Suprapubic skin (tissue), 4 donors: ENCODE measurements at regions not wholly inside any gene's neighbourhood (a gene's known extent, or its start where the extent isn't known, plus 50 kb on each side); places are given as distances from the start of the nearest gene placed in this dataset.

Experiments
- EP300 ChIP-seq: sonication (generic); formaldehyde crosslinking; IDR thresholded peaks from one replicate; pipeline ENCODE4 v1.6.1; 2017; ENCODE audit warnings: antibody characterized with exemption
- POLR2A ChIP-seq, 2 donors: fragments of 450-650 bp; IDR thresholded peaks; one replicate each; pipeline ENCODE4 v1.6.1; 2017; ENCODE audit warnings: antibody characterized with exemption in 2 of 2, mild to moderate bottlenecking in 2 of 2, moderate library complexity in 2 of 2
- POLR2AphosphoS5 ChIP-seq, 3 donors: sonication (generic); formaldehyde crosslinking; IDR thresholded peaks; one replicate each; pipeline ENCODE4 v1.6.1; 2017; ENCODE audit warnings: antibody characterized with exemption in 3 of 3
- TF ChIP-seq, protein P1 (sequence below), 2 donors: fragments of 200-600 bp in 1 of 2; fragments of 450-650 bp in 1 of 2; sonication (generic) in 1 of 2; IDR thresholded peaks; one replicate each; pipeline ENCODE4 v1.5.1; 2016 to 2019; ENCODE audit warnings: antibody characterized with exemption in 2 of 2, mild to moderate bottlenecking in 1 of 2, moderate library complexity in 1 of 2

DNA sequence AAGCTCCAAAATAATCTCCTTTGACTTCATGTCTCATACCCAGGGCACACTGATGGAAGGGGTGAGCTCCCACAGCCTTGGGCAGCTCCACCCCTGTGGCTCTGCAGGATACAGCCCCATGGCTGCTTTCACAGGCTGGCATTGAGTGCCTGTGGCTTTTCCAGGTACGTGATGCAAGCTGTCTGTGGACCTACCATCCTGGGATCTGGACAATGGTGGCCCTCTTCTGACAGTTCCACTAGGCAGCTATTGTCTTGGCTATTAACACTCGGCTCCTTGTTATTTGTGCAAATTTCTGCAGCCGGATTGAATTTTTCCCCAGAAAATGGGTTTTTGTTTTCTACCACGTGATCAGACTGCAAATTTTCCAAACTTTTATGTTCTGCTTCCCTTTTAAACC lies 634.2 kb downstream of the TSN start:
- TF ChIP-seq, protein P1, sequence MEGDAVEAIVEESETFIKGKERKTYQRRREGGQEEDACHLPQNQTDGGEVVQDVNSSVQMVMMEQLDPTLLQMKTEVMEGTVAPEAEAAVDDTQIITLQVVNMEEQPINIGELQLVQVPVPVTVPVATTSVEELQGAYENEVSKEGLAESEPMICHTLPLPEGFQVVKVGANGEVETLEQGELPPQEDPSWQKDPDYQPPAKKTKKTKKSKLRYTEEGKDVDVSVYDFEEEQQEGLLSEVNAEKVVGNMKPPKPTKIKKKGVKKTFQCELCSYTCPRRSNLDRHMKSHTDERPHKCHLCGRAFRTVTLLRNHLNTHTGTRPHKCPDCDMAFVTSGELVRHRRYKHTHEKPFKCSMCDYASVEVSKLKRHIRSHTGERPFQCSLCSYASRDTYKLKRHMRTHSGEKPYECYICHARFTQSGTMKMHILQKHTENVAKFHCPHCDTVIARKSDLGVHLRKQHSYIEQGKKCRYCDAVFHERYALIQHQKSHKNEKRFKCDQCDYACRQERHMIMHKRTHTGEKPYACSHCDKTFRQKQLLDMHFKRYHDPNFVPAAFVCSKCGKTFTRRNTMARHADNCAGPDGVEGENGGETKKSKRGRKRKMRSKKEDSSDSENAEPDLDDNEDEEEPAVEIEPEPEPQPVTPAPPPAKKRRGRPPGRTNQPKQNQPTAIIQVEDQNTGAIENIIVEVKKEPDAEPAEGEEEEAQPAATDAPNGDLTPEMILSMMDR (IDR thresholded peaks at IDR 0.05): no peak
- TF ChIP-seq POLR2A (IDR thresholded peaks at IDR 0.05): no peak
- TF ChIP-seq POLR2AphosphoS5 (IDR thresholded peaks at IDR 0.05): no peak
- TF ChIP-seq EP300: no peak
